ENCODE measurements at regions not wholly inside any gene's neighbourhood (a gene's known extent, or its start where the extent isn't known, plus 50 kb on each side); places are given as distances from the start of the nearest gene placed in this dataset.

DNA sequence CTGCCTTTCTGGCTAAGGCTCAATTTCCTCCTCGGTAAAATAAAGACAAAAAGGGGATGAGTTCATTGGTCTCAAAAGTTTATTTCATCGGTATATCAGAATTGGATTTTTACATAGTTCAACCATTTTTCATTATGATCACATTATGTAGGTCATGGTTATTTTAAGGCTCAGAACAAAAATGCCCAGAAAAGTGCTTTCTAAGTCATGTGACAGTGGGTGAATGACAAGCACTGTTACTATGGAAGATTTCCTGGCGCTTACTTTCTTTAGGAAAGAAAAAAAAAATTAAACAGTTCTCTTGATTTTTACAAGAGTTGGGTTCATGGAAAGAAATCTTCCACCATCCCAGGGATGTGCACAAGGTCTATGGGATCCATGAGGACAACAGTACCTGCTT, 117.9 kb upstream of the CES5A start:
- TF ChIP-seq, protein P1, sequence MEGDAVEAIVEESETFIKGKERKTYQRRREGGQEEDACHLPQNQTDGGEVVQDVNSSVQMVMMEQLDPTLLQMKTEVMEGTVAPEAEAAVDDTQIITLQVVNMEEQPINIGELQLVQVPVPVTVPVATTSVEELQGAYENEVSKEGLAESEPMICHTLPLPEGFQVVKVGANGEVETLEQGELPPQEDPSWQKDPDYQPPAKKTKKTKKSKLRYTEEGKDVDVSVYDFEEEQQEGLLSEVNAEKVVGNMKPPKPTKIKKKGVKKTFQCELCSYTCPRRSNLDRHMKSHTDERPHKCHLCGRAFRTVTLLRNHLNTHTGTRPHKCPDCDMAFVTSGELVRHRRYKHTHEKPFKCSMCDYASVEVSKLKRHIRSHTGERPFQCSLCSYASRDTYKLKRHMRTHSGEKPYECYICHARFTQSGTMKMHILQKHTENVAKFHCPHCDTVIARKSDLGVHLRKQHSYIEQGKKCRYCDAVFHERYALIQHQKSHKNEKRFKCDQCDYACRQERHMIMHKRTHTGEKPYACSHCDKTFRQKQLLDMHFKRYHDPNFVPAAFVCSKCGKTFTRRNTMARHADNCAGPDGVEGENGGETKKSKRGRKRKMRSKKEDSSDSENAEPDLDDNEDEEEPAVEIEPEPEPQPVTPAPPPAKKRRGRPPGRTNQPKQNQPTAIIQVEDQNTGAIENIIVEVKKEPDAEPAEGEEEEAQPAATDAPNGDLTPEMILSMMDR (IDR thresholded peaks at IDR 0.05; ENCODE audit: insufficient read depth, low read length, poor library complexity, severe bottlenecking) = no peak
- no peak for TF ChIP-seq EZH2phosphoT487 (conservative IDR thresholded peaks at IDR 0.05; ENCODE audit: low read length)

All from SU-DHL-6 (cell line).